Mammary epithelial cell (primary cell): ENCODE measurements at regions not wholly inside any gene's neighbourhood (a gene's known extent, or its start where the extent isn't known, plus 50 kb on each side); places are given as distances from the start of the nearest gene placed in this dataset.
"Not testable (repeated sequence)": the region's sequence is repeated elsewhere in the genome, so short reads cannot be mapped to it uniquely, and the experiment has no call there.

Source experiments
- EZH2 ChIP-seq: IDR thresholded peaks from 2 replicates; pipeline ENCODE4 v1.6.1; 2012; ENCODE audit warnings: low read length, inconsistent platforms, borderline replicate concordance
- TF ChIP-seq, protein P1 (sequence below), 2 donors: IDR thresholded peaks in 1 of 2; conservative IDR thresholded peaks in 1 of 2; 2 replicates each; pipeline ENCODE4 v1.5.1; 2011 to 2012; ENCODE audit warnings: inconsistent platforms in 2 of 2, low read length in 2 of 2, mild to moderate bottlenecking in 2 of 2, control low read depth in 1 of 2, low read depth in 1 of 2; ENCODE audit not compliant: insufficient read depth in 1 of 2; ENCODE audit errors: extremely low read depth in 1 of 2

DNA sequence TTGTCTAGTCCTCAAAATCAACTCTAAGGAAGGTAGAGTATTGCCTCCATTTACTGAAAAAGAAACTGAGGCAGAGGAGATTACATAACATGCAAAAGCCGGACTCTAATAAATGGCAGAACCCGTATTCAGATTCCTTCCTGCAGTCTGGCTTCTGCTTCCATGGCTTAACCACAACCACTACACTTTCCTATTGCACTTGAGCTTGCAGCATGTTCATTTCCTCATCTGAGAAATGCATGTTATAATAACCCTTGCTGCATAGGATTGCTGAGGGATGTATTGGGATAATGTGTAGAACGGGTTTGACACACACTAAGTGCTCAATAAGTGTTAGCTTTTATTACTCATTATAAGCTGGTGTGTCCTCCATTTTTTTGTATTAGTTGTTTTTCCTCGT lies 87.9 kb upstream of the GDNF start:
- TF ChIP-seq, protein P1, sequence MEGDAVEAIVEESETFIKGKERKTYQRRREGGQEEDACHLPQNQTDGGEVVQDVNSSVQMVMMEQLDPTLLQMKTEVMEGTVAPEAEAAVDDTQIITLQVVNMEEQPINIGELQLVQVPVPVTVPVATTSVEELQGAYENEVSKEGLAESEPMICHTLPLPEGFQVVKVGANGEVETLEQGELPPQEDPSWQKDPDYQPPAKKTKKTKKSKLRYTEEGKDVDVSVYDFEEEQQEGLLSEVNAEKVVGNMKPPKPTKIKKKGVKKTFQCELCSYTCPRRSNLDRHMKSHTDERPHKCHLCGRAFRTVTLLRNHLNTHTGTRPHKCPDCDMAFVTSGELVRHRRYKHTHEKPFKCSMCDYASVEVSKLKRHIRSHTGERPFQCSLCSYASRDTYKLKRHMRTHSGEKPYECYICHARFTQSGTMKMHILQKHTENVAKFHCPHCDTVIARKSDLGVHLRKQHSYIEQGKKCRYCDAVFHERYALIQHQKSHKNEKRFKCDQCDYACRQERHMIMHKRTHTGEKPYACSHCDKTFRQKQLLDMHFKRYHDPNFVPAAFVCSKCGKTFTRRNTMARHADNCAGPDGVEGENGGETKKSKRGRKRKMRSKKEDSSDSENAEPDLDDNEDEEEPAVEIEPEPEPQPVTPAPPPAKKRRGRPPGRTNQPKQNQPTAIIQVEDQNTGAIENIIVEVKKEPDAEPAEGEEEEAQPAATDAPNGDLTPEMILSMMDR (conservative IDR thresholded peaks at IDR 0.05 in 1 of 2, IDR thresholded peaks at IDR 0.05 in 1 of 2; ENCODE audit: extremely low read depth in 1 of 2, insufficient read depth in 1 of 2, low read depth in 1 of 2, low read length in 2 of 2), result not testable (repeated sequence)
- not testable (repeated sequence) for TF ChIP-seq EZH2
